Spleen (tissue), 11 donors: ENCODE measurements at regions not wholly inside any gene's neighbourhood (a gene's known extent, or its start where the extent isn't known, plus 50 kb on each side); places are given as distances from the start of the nearest gene placed in this dataset.

Experiments used
- DNase-seq: peaks from one replicate; pipeline ENCODE4 v3.0.0-alpha.2; 2020
- H3K27ac ChIP-seq, 8 donors: fragments of 200-600 bp; sonication (generic) in 7 of 8; 1 replicate in 4 of 8; 2 replicates in 4 of 8; pipeline versions ENCODE4 v1.5.0 to v1.8.0; 2016 to 2021; ENCODE audit warnings: inconsistent platforms in 4 of 8, mild to moderate bottlenecking in 4 of 8, moderate library complexity in 1 of 8
- H3K27me3 ChIP-seq, 7 donors: fragments of 200-600 bp; sonication (generic) in 6 of 7; replicated peaks in 1 of 7; 1 replicate in 4 of 7; 2 replicates in 3 of 7; pipeline versions ENCODE4 v1.5.0 to v1.8.0; 2016 to 2021; ENCODE audit warnings: inconsistent platforms in 3 of 7, mild to moderate bottlenecking in 1 of 7
- H3K36me3 ChIP-seq, 6 donors: fragments of 200-600 bp; sonication (generic) in 5 of 6; 1 replicate in 4 of 6; 2 replicates in 2 of 6; pipeline versions ENCODE4 v1.5.0 to v1.8.0; 2016 to 2021; ENCODE audit warnings: inconsistent platforms in 2 of 6
- H3K4me1 ChIP-seq, 6 donors: fragments of 200-600 bp; sonication (generic) in 5 of 6; 1 replicate in 3 of 6; 2 replicates in 3 of 6; pipeline versions ENCODE4 v1.5.0 to v1.8.0; 2016 to 2021; ENCODE audit warnings: inconsistent platforms in 3 of 6
- H3K4me3 ChIP-seq, 8 donors: fragments of 200-600 bp; sonication (generic) in 7 of 8; 1 replicate in 4 of 8; 2 replicates in 4 of 8; pipeline versions ENCODE4 v1.5.0 to v1.8.0; 2016 to 2021; ENCODE audit warnings: inconsistent platforms in 4 of 8, mild to moderate bottlenecking in 4 of 8, moderate library complexity in 2 of 8
- H3K9me3 ChIP-seq, 8 donors: fragments of 200-600 bp; sonication (generic) in 7 of 8; 1 replicate in 4 of 8; 2 replicates in 4 of 8; pipeline versions ENCODE4 v1.5.0 to v1.8.0; 2016 to 2021; ENCODE audit warnings: inconsistent platforms in 4 of 8
- CTCF ChIP-seq, 11 experiments: fragments of 200-600 bp in 7 of 11; fragments of 450-650 bp in 4 of 11; sonication (generic) in 4 of 11; IDR thresholded peaks in 8 of 11; conservative IDR thresholded peaks in 3 of 11; 1 replicate in 7 of 11; 2 replicates in 4 of 11; pipeline versions ENCODE4 v1.4.0 to v1.8.0; 2016 to 2021; ENCODE audit warnings: antibody characterized with exemption in 11 of 11, inconsistent platforms in 4 of 11, mild to moderate bottlenecking in 1 of 11
- POLR2A ChIP-seq, 3 donors: fragments of 450-650 bp; IDR thresholded peaks; one replicate each; pipeline ENCODE4 v1.5.1; 2017; ENCODE audit warnings: antibody characterized with exemption in 3 of 3, mild to moderate bottlenecking in 1 of 3
- POLR2AphosphoS5 ChIP-seq, 3 donors: sonication (generic); formaldehyde crosslinking; IDR thresholded peaks; one replicate each; pipeline ENCODE4 v1.5.1; 2017; ENCODE audit warnings: antibody characterized with exemption in 3 of 3
- WGBS, 5 donors: extraction: QIAGEN DNeasy Blood & Tissue Kit in 3 of 5; methylation state at CpG; one replicate each; pipeline versions ENCODE4 v1.1.5 to v1.1.7; 2013 to 2018; 5-methylcytosine and 5-hydroxymethylcytosine counted together
- intact Hi-C: fragments of 100-400 bp; cut with DNase I; formaldehyde crosslinking; loops from one replicate; pipeline ENCODE4 v1.15.0; 2023; ENCODE audit warnings: low total_unique reads
- donor health status: healthy with polysubstance abuse.
- donor health status: DM: no; HTN: no; CAD: no; lungs with moderate emphysema.
- donor health status: DM: no; HTN: no; CAD: no.
- donor health status: Bipolar disorder and iron deficiency.
- donor health status: healthy.
- donor health status: DM: no; HTN: no; CAD: no.
- donor health status: DM: yes; HTN: yes; CAD: no.

- Histone ChIP-seq H3K27me3 (no peaks in the 10 kb centered on the region), H3K4me1 (no peaks in the 10 kb centered on the region), H3K4me3 (no peak overlapping the region), H3K9me3 (no peaks in the 10 kb centered on the region), H3K36me3 (no peaks in the 10 kb centered on the region), H3K27ac (no peak overlapping the region)
- TF ChIP-seq POLR2AphosphoS5 (IDR thresholded peaks at IDR 0.05) = no peak
- TF ChIP-seq CTCF (IDR thresholded peaks at IDR 0.05 in 8 of 11, conservative IDR thresholded peaks at IDR 0.05 in 3 of 11) = no peak
- TF ChIP-seq POLR2A (IDR thresholded peaks at IDR 0.05) = no peak
- intact Hi-C loops = no loop called here
- no peak for DNase-seq
- WGBS, 5 donors = 65 to 77% (median 72%) methylated on average over 1 of the region's 1 CpG
These were observed 422.7 kb downstream of the ZSWIM6 start for GRCh38 chr5:61754792-61755191.

GRCh38 chr5:61755726-61756222, 423.7 kb downstream of the ZSWIM6 start:
- H3K4me1 ChIP-seq = no peaks in the 10 kb centered on the region
- no peak for DNase-seq
- 89 to 95% (median 93%) methylated on average over 4 of the region's 4 CpGs for WGBS, 5 donors
- no peak overlapping the region for H3K4me3 ChIP-seq
- no peaks in the 10 kb centered on the region for H3K27me3 ChIP-seq
- H3K27ac ChIP-seq = no peak overlapping the region
- TF ChIP-seq CTCF (IDR thresholded peaks at IDR 0.05 in 8 of 11, conservative IDR thresholded peaks at IDR 0.05 in 3 of 11) (no peak), POLR2A (IDR thresholded peaks at IDR 0.05) (no peak), POLR2AphosphoS5 (IDR thresholded peaks at IDR 0.05) (no peak)
- no peaks in the 10 kb centered on the region for H3K9me3 ChIP-seq
- intact Hi-C loops = no loop called here
- no peaks in the 10 kb centered on the region for H3K36me3 ChIP-seq

GRCh38 chr5:61758711-61759110, 426.7 kb downstream of the ZSWIM6 start:
- no peaks in the 10 kb centered on the region for H3K4me1 ChIP-seq
- 82 to 90% (median 85%) methylated on average over 6 of the region's 6 CpGs for WGBS, 5 donors
- no peak for TF ChIP-seq POLR2A (IDR thresholded peaks at IDR 0.05)
- no peak for TF ChIP-seq POLR2AphosphoS5 (IDR thresholded peaks at IDR 0.05)
- TF ChIP-seq CTCF (IDR thresholded peaks at IDR 0.05 in 8 of 11, conservative IDR thresholded peaks at IDR 0.05 in 3 of 11) = no peak
- no peak overlapping the region for H3K4me3 ChIP-seq
- intact Hi-C loops = no loop called here
- H3K9me3 ChIP-seq = peaks cover 0 to 16% (median 12%) of the 10 kb centered on the region in 8 donors
- H3K36me3 ChIP-seq = no peaks in the 10 kb centered on the region
- H3K27ac ChIP-seq = no peak overlapping the region
- DNase-seq = no peak
- H3K27me3 ChIP-seq = no peaks in the 10 kb centered on the region

- no peaks in the 10 kb centered on the region for H3K27me3 ChIP-seq
- H3K9me3 ChIP-seq = peaks cover 0 to 18% (median 13%) of the 10 kb centered on the region in 8 donors
- no peak for DNase-seq
- intact Hi-C loops = no loop called here
- 46 to 71% (median 59%) methylated on average over 1 of the region's 1 CpG for WGBS, 5 donors
- H3K27ac ChIP-seq = no peak overlapping the region
- no peaks in the 10 kb centered on the region for H3K36me3 ChIP-seq
- TF ChIP-seq CTCF (IDR thresholded peaks at IDR 0.05 in 8 of 11, conservative IDR thresholded peaks at IDR 0.05 in 3 of 11) (no peak), POLR2AphosphoS5 (IDR thresholded peaks at IDR 0.05) (no peak), POLR2A (IDR thresholded peaks at IDR 0.05) (no peak)
- H3K4me3 ChIP-seq = no peak overlapping the region
- H3K4me1 ChIP-seq = no peaks in the 10 kb centered on the region
These were observed 433.4 kb downstream of the ZSWIM6 start for GRCh38 chr5:61765471-61765870.
